Parathyroid adenoma (tissue), 2 donors: ENCODE measurements at regions not wholly inside any gene's neighbourhood (a gene's known extent, or its start where the extent isn't known, plus 50 kb on each side); places are given as distances from the start of the nearest gene placed in this dataset.

ENCODE experiments used
- H2AFZ ChIP-seq: fragments of 300-600 bp; sonication (generic); one replicate; pipeline ENCODE4 v1.7.0; 2017; ENCODE audit warnings: antibody characterized with exemption, mild to moderate bottlenecking
- H3K27ac ChIP-seq: fragments of 300-600 bp; sonication (generic); one replicate; pipeline ENCODE4 v1.7.0; 2017
- H3K27me3 ChIP-seq: fragments of 300-600 bp; sonication (generic); one replicate; pipeline ENCODE4 v1.7.0; 2017; ENCODE audit warnings: low read length; ENCODE audit not compliant: control insufficient read depth, insufficient read depth
- H3K36me3 ChIP-seq: fragments of 300-600 bp; sonication (generic); one replicate; pipeline ENCODE4 v1.7.0; 2017; ENCODE audit warnings: low read length; ENCODE audit not compliant: control insufficient read depth, insufficient read depth
- H3K4me1 ChIP-seq: fragments of 300-600 bp; sonication (generic); one replicate; pipeline ENCODE4 v1.7.0; 2017; ENCODE audit warnings: control low read depth
- H3K4me2 ChIP-seq: fragments of 300-600 bp; sonication (generic); one replicate; pipeline ENCODE4 v1.7.0; 2017; ENCODE audit warnings: low read length
- H3K4me3 ChIP-seq: fragments of 300-600 bp; sonication (generic); one replicate; pipeline ENCODE4 v1.7.0; 2017; ENCODE audit warnings: low read depth, low read length
- H3K79me2 ChIP-seq: fragments of 300-600 bp; sonication (generic); one replicate; pipeline ENCODE4 v1.7.0; 2017; ENCODE audit warnings: control low read depth
- H3K9ac ChIP-seq: fragments of 300-600 bp; sonication (generic); one replicate; pipeline ENCODE4 v1.7.0; 2017; ENCODE audit warnings: mild to moderate bottlenecking
- H3K9me3 ChIP-seq: fragments of 300-600 bp; sonication (generic); one replicate; pipeline ENCODE4 v1.7.0; 2017; ENCODE audit warnings: low read length; ENCODE audit not compliant: control insufficient read depth
- TF ChIP-seq, protein P1 (sequence below): fragments of 300-600 bp; sonication (generic); IDR thresholded peaks from one replicate; pipeline ENCODE4 v1.7.0; 2017; ENCODE audit warnings: antibody characterized with exemption, mild to moderate bottlenecking
- donor health status: primary hyperparathyroidism.

DNA sequence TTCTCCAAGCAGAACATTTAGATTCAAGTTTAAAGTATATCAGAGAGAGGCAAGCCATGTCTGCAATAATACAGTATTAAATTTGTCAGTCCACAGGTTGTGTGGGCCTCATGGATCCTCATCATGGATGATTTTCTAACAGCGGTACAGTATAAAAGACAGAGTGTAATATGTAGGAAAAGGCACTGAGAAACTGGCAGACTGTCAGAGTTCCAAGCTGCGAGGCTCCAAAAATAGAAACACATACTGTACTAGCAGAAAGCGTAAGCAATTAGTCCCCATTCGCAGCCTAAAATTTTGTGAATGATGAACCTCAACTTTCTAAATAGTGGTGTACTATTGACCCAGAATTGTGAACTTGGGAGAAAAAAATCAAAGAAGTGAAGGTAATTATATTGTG is 933.3 kb downstream of the XPNPEP1 start:
- Histone ChIP-seq H3K79me2 (no peaks in the 10 kb centered on the region), H3K4me1 (no peaks in the 10 kb centered on the region), H3K27me3 (no peaks in the 10 kb centered on the region), H3K9me3 (no peaks in the 10 kb centered on the region), H3K9ac (no peak overlapping the region), H2AFZ (no peak overlapping the region), H3K27ac (no peak overlapping the region), H3K4me3 (no peak overlapping the region), H3K4me2 (no peak overlapping the region), H3K36me3 (no peaks in the 10 kb centered on the region)
- TF ChIP-seq, protein P1, sequence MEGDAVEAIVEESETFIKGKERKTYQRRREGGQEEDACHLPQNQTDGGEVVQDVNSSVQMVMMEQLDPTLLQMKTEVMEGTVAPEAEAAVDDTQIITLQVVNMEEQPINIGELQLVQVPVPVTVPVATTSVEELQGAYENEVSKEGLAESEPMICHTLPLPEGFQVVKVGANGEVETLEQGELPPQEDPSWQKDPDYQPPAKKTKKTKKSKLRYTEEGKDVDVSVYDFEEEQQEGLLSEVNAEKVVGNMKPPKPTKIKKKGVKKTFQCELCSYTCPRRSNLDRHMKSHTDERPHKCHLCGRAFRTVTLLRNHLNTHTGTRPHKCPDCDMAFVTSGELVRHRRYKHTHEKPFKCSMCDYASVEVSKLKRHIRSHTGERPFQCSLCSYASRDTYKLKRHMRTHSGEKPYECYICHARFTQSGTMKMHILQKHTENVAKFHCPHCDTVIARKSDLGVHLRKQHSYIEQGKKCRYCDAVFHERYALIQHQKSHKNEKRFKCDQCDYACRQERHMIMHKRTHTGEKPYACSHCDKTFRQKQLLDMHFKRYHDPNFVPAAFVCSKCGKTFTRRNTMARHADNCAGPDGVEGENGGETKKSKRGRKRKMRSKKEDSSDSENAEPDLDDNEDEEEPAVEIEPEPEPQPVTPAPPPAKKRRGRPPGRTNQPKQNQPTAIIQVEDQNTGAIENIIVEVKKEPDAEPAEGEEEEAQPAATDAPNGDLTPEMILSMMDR: no peak

DNA sequence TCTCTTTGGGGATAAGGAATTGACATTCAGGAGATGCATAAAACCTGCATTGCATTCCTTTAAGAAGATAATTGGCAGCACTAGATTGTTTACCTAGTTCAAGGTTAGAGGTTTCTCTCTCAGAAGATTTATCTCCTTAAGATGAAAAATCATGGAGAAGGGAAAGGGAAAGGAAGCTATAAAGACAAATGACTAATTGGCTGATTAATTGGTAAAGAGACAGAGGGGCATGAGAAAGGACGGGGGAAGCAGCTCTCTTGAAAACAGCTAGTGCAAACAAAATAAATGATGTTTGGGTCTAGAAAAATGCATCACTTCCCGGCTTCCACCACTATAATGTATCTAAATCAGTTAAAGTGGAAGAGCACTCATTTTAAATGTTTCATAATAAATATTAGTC is 941.2 kb downstream of the XPNPEP1 start:
- Histone ChIP-seq H2AFZ (no peak overlapping the region), H3K27me3 (peaks cover 2% of the 10 kb centered on the region), H3K9ac (no peak overlapping the region), H3K4me2 (no peak overlapping the region), H3K4me1 (no peaks in the 10 kb centered on the region), H3K27ac (no peak overlapping the region), H3K4me3 (no peak overlapping the region), H3K9me3 (no peaks in the 10 kb centered on the region), H3K36me3 (no peaks in the 10 kb centered on the region), H3K79me2 (no peaks in the 10 kb centered on the region)
- TF ChIP-seq, protein P1: no peak

DNA sequence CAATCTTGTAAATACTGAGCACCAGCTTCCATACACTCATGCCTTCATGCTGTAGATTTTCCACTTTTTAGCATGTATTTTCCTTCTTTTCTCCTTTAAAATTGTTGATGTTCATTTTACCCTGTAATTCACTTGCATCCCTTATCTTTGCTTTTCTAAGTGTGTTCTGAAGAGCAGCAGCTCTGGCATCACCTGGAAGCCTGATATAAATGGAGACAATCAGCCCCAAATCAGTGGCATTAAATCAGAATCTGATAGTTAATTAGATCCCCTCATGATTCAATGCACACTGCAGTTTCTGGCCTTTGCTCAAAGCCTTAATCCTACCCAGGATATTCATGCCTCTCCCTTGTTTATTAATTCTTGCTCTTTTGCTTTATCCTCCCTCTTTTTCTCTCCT is 942.4 kb downstream of the XPNPEP1 start:
- Histone ChIP-seq H3K27me3 (peaks cover 2% of the 10 kb centered on the region), H3K27ac (no peak overlapping the region), H3K4me2 (no peak overlapping the region), H2AFZ (no peak overlapping the region), H3K9me3 (no peaks in the 10 kb centered on the region), H3K4me3 (no peak overlapping the region), H3K36me3 (no peaks in the 10 kb centered on the region), H3K4me1 (no peaks in the 10 kb centered on the region), H3K9ac (no peak overlapping the region), H3K79me2 (no peaks in the 10 kb centered on the region)
- TF ChIP-seq, protein P1: no peak

DNA sequence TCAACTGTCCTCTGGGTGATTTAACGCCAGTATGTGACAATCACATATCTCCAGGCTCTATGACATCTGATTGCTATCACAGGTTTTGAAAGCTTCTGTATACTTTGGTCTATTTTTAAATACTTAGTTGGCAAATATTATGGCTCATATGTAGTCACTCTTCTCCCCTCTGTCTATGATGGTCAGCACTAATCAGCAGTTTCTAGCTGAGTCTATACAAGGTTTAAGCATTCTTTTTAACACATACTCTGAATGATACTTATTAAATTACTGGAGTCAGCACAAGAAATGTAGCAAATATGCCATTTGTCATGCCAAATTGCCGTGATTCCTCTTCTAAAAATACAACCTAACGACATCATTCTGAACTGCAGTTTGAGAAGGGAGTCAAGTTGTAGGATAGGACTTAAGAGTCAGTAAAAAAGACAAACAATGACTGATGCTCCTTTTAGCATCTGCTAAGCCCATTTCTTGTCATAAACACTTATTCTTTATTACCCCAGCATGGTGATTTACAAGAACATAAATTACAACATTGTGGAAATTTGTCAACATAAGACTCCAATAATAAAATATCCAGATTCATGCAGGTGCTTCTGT is 947.8 kb downstream of the XPNPEP1 start:
- H3K36me3 ChIP-seq: no peaks in the 10 kb centered on the region
- no peak overlapping the region for H3K27ac ChIP-seq
- no peaks in the 10 kb centered on the region for H3K79me2 ChIP-seq
- no peak overlapping the region for H2AFZ ChIP-seq
- no peaks in the 10 kb centered on the region for H3K27me3 ChIP-seq
- H3K9me3 ChIP-seq: no peaks in the 10 kb centered on the region
- H3K4me1 ChIP-seq: no peaks in the 10 kb centered on the region
- no peak overlapping the region for H3K4me2 ChIP-seq
- no peak overlapping the region for H3K9ac ChIP-seq
- H3K4me3 ChIP-seq: no peak overlapping the region
- TF ChIP-seq, protein P1: no peak

DNA sequence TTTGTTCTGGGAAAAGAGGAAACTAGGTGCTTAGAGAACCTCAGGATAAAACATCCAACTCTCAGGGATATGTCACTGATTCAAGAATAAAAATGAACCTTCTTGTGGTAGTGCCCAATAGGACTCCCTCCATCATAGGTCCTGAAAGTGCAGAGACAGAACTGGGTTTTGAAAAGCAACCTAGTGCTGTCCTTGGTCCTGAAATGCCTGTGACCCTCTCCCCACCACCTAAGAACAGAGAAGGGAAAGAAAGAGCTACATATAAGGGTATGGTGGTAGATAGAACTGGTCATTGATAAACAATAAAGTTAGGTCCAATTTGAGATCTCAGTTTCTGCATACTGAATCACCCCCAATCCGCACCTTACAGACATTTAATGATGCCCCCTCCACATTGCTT is 953.3 kb downstream of the XPNPEP1 start:
- Histone ChIP-seq H2AFZ (no peak overlapping the region), H3K4me2 (no peak overlapping the region), H3K27me3 (no peaks in the 10 kb centered on the region), H3K9me3 (no peaks in the 10 kb centered on the region), H3K4me1 (no peaks in the 10 kb centered on the region), H3K36me3 (no peaks in the 10 kb centered on the region), H3K27ac (no peak overlapping the region), H3K4me3 (no peak overlapping the region), H3K9ac (no peak overlapping the region), H3K79me2 (no peaks in the 10 kb centered on the region)
- TF ChIP-seq, protein P1: no peak
